Left cardiac atrium (tissue), 4 donors: ENCODE measurements at regions not wholly inside any gene's neighbourhood (a gene's known extent, or its start where the extent isn't known, plus 50 kb on each side); places are given as distances from the start of the nearest gene placed in this dataset.

Source experiments
- ATAC-seq, 2 donors: fragments of 200-7000 bp; cut with Tn5 transposase; one replicate each; pipeline ENCODE4 v1.9.1; 2020; ENCODE audit warnings: mild to moderate bottlenecking in 2 of 2, moderate library complexity in 2 of 2
- DNase-seq: peaks from one replicate; pipeline ENCODE4 v3.0.0-alpha.2; 2020
- intact Hi-C, 2 donors: fragments of 100-400 bp; cut with DNase I; formaldehyde crosslinking; loops; one replicate each; pipeline versions ENCODE4 v1.14.1 to v1.15.1; 2022 to 2023
- donor health status: DM: no; HTN: yes; CAD: no.
- donor health status: DM: no; HTN: yes; CAD: no; lungs with severe emphysema.
- donor health status: DM: yes; HTN: yes; CAD: no.
- donor health status: Dilated cardiomyopathy.

GRCh38 chr10:131689016-131689415 is 211.8 kb upstream of the PPP2R2D start:
- intact Hi-C loops = no loop called here
- DNase-seq = no peak
- no peak for ATAC-seq

GRCh38 chr10:131689486-131689885 is 211.3 kb upstream of the PPP2R2D start:
- no peak for DNase-seq
- intact Hi-C loops = no loop called here
- no peak for ATAC-seq

- intact Hi-C loops = no loop called here
- ATAC-seq = no peak
- DNase-seq = no peak
These were observed 210.7 kb upstream of the PPP2R2D start for GRCh38 chr10:131689954-131690757.

- intact Hi-C loops = no loop called here
- ATAC-seq (no peak), DNase-seq (no peak)
These were observed 210.0 kb upstream of the PPP2R2D start for GRCh38 chr10:131690805-131691239.

GRCh38 chr10:131691481-131692090 is 209.2 kb upstream of the PPP2R2D start:
- intact Hi-C loops = no loop called here
- ATAC-seq = no peak
- no peak for DNase-seq

- DNase-seq (no peak), ATAC-seq (no peak)
- intact Hi-C loops = no loop called here
These were observed 208.6 kb upstream of the PPP2R2D start for GRCh38 chr10:131692176-131692575.

GRCh38 chr10:131692686-131693334 is 208.0 kb upstream of the PPP2R2D start:
- intact Hi-C loops = no loop called here
- DNase-seq (no peak), ATAC-seq (no peak)

- intact Hi-C loops = no loop called here
- no peak for DNase-seq
- ATAC-seq = no peak
These were observed 207.0 kb upstream of the PPP2R2D start for GRCh38 chr10:131693766-131694165.

GRCh38 chr10:131694168-131694780 is 206.5 kb upstream of the PPP2R2D start:
- ATAC-seq (no peak), DNase-seq (no peak)
- intact Hi-C loops = no loop called here

- DNase-seq (no peak), ATAC-seq (no peak)
- intact Hi-C loops = no loop called here
These were observed 205.9 kb upstream of the PPP2R2D start for GRCh38 chr10:131694781-131695495.

- DNase-seq = no peak
- intact Hi-C loops = no loop called here
These were observed 205.2 kb upstream of the PPP2R2D start for GRCh38 chr10:131695496-131696165.

GRCh38 chr10:131697476-131698128 is 203.2 kb upstream of the PPP2R2D start:
- DNase-seq = no peak
- intact Hi-C loops = no loop called here
- no peak for ATAC-seq

More at GRCh38 chr10:131695496-131696165, 205.2 kb upstream of the PPP2R2D start:
- no peak for ATAC-seq

- no peak for ATAC-seq
- no peak for DNase-seq
- intact Hi-C loops = no loop called here
These were observed 202.6 kb upstream of the PPP2R2D start for GRCh38 chr10:131698232-131698631.

- ATAC-seq = no peak
These were observed 201.8 kb upstream of the PPP2R2D start for GRCh38 chr10:131698986-131699385.

GRCh38 chr10:131700032-131700431 is 200.8 kb upstream of the PPP2R2D start:
- ATAC-seq (no peak), DNase-seq (no peak)
- intact Hi-C loops = no loop called here

More at GRCh38 chr10:131698986-131699385, 201.8 kb upstream of the PPP2R2D start:
- intact Hi-C loops = no loop called here
- DNase-seq = no peak

GRCh38 chr10:131700506-131700905 is 200.3 kb upstream of the PPP2R2D start:
- intact Hi-C loops = no loop called here
- ATAC-seq (no peak), DNase-seq (no peak)

- intact Hi-C loops = no loop called here
- ATAC-seq (no peak), DNase-seq (no peak)
These were observed 199.5 kb upstream of the PPP2R2D start for GRCh38 chr10:131701131-131701947.
